Gastrocnemius medialis (tissue), 4 donors: ENCODE measurements at regions not wholly inside any gene's neighbourhood (a gene's known extent, or its start where the extent isn't known, plus 50 kb on each side); places are given as distances from the start of the nearest gene placed in this dataset.

Experiments
- ATAC-seq, 2 donors: fragments of 150-250 bp; one replicate each; pipeline ENCODE4 v1.9.1; 2016
- DNase-seq, 2 donors: peaks; one replicate each; pipeline ENCODE4 v3.0.0-alpha.2; 2019
- H3K27ac ChIP-seq, 4 donors: fragments of 200-600 bp; sonication (generic); 1 replicate in 1 of 4; 2 replicates in 3 of 4; pipeline ENCODE4 v1.5.1; 2016 to 2018; ENCODE audit warnings: mild to moderate bottlenecking in 2 of 4, moderate library complexity in 1 of 4
- H3K27me3 ChIP-seq, 3 donors: fragments of 200-600 bp; sonication (generic) in 2 of 3; 1 replicate in 1 of 3; 2 replicates in 2 of 3; pipeline versions ENCODE4 v1.5.1 to v1.6.0; 2016 to 2019; ENCODE audit warnings: mild to moderate bottlenecking in 1 of 3, moderate library complexity in 1 of 3
- H3K36me3 ChIP-seq, 2 donors: fragments of 200-600 bp; sonication (generic) in 1 of 2; one replicate each; pipeline ENCODE4 v1.5.1; 2017 to 2018
- H3K4me1 ChIP-seq, 2 donors: fragments of 200-600 bp; sonication (generic) in 1 of 2; one replicate each; pipeline ENCODE4 v1.5.1; 2016 to 2017; ENCODE audit warnings: mild to moderate bottlenecking in 2 of 2
- H3K4me3 ChIP-seq, 4 donors: fragments of 200-600 bp; sonication (generic) in 3 of 4; 1 replicate in 1 of 4; 2 replicates in 3 of 4; pipeline ENCODE4 v1.5.1; 2016 to 2019; ENCODE audit warnings: mild to moderate bottlenecking in 2 of 4
- H3K9me3 ChIP-seq, 3 donors: fragments of 200-600 bp; sonication (generic) in 2 of 3; 1 replicate in 1 of 3; 2 replicates in 2 of 3; pipeline ENCODE4 v1.5.1; 2016 to 2019
- CTCF ChIP-seq, 5 experiments: fragments of 450-650 bp in 3 of 5; fragments of 200-600 bp in 2 of 5; sonication (generic) in 2 of 5; IDR thresholded peaks in 4 of 5; conservative IDR thresholded peaks in 1 of 5; 1 replicate in 4 of 5; 2 replicates in 1 of 5; pipeline ENCODE4 v1.5.1; 2016 to 2019; ENCODE audit warnings: antibody characterized with exemption in 5 of 5, mild to moderate bottlenecking in 3 of 5, moderate library complexity in 3 of 5
- POLR2A ChIP-seq, 2 donors: fragments of 450-650 bp; IDR thresholded peaks; one replicate each; pipeline ENCODE4 v1.6.1; 2017; ENCODE audit warnings: antibody characterized with exemption in 2 of 2, mild to moderate bottlenecking in 2 of 2, moderate library complexity in 2 of 2
- in situ Hi-C, 4 donors: fragments of 200-750 bp; cut with MboI; loops; one replicate each; pipeline versions ENCODE4 v1.15.0 to v1.8.0; 2017; ENCODE audit warnings: low sequenced_read_pairs in 4 of 4
- intact Hi-C: fragments of 100-400 bp; cut with DNase I; formaldehyde crosslinking; loops from one replicate; pipeline ENCODE4 v1.15.1; 2023; ENCODE audit warnings: low total_unique reads

DNA sequence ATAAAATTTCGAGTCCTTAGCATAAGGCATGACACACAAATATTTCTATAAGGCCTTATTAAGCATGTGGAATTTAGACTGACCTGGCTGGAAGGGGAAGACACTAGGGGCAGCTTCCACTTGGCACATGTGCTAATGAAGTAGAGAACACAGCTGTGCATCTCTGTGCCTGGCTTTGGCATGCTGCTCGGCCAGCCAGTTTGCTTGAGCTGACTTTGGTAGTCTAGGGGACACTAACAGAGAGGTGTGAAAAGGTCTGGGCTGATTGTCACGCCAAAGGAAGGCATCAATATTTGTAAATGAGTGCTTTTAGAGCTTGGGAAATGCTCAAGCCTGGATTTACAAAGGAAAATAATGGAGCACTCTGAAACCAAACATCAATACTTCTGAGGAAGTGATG, 723.7 kb downstream of the PRELID2 start:
- TF ChIP-seq CTCF (IDR thresholded peaks at IDR 0.05 in 4 of 5, conservative IDR thresholded peaks at IDR 0.05 in 1 of 5) = no peak
- no peak for TF ChIP-seq POLR2A (IDR thresholded peaks at IDR 0.05)
- H3K4me1 ChIP-seq = no peaks in the 10 kb centered on the region
- ATAC-seq (no peak), DNase-seq (no peak)
- H3K36me3 ChIP-seq = no peaks in the 10 kb centered on the region
- intact Hi-C loops = no loop called here
- H3K9me3 ChIP-seq = no peaks in the 10 kb centered on the region
- in situ Hi-C loops = no loop called here
- no peaks in the 10 kb centered on the region for H3K27me3 ChIP-seq
- H3K27ac ChIP-seq = no peak overlapping the region
- H3K4me3 ChIP-seq = no peak overlapping the region

DNA sequence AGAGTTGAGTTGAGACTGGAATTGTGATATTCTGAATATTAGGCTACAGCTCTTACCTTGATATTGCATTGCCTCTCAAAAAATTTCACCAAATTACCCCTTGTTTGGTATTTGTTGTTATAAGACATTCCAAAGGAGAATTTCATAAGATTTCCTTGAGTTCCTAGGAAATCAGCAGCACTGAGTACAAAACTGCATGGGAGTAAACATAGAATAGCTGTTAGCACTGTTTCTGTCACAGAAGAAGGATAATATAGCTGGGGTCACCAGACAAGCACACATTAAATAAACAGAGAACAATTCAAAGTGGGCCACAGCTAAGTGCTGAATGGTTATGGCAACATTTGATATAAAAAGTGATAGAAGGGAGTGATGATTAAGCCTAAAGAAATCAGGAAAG, 724.3 kb downstream of the PRELID2 start:
- TF ChIP-seq POLR2A (IDR thresholded peaks at IDR 0.05) (no peak), CTCF (IDR thresholded peaks at IDR 0.05 in 4 of 5, conservative IDR thresholded peaks at IDR 0.05 in 1 of 5) (no peak)
- ATAC-seq (no peak), DNase-seq (no peak)
- Histone ChIP-seq H3K4me1 (no peaks in the 10 kb centered on the region), H3K9me3 (no peaks in the 10 kb centered on the region), H3K4me3 (no peak overlapping the region), H3K27ac (no peak overlapping the region), H3K27me3 (no peaks in the 10 kb centered on the region), H3K36me3 (no peaks in the 10 kb centered on the region)
- in situ Hi-C loops (no loop called here), intact Hi-C loops (no loop called here)

DNA sequence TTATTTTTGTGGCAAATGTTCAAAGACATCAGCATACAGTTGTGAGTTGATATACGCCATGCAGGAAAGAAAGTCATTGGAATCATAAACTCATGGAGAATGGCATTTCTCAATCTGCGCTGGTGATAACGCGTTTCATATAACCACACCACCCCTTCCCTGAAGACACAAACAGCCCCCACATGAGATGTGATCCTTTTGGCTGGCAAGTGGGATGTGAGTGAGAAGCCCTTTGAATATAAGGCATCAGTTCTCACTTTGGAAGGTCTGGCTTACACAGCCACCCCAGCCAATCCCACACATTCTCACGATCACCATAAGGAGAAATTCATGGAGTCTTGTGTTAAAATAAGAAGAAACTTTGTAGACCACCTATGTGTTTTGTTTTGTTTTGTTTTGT, 725.0 kb downstream of the PRELID2 start:
- Histone ChIP-seq H3K27ac (no peak overlapping the region), H3K27me3 (no peaks in the 10 kb centered on the region), H3K36me3 (no peaks in the 10 kb centered on the region), H3K9me3 (no peaks in the 10 kb centered on the region), H3K4me1 (no peaks in the 10 kb centered on the region), H3K4me3 (no peak overlapping the region)
- intact Hi-C loops = no loop called here
- no peak for ATAC-seq
- in situ Hi-C loops = no loop called here
- DNase-seq = no peak
- TF ChIP-seq CTCF (IDR thresholded peaks at IDR 0.05 in 4 of 5, conservative IDR thresholded peaks at IDR 0.05 in 1 of 5) (no peak), POLR2A (IDR thresholded peaks at IDR 0.05) (no peak)

- no peaks in the 10 kb centered on the region for H3K9me3 ChIP-seq
- H3K4me1 ChIP-seq = no peaks in the 10 kb centered on the region
- TF ChIP-seq POLR2A (IDR thresholded peaks at IDR 0.05) (no peak), CTCF (IDR thresholded peaks at IDR 0.05 in 4 of 5, conservative IDR thresholded peaks at IDR 0.05 in 1 of 5) (no peak)
- in situ Hi-C loops (no loop called here), intact Hi-C loops (no loop called here)
- no peaks in the 10 kb centered on the region for H3K36me3 ChIP-seq
- H3K4me3 ChIP-seq = no peak overlapping the region
- H3K27me3 ChIP-seq = no peaks in the 10 kb centered on the region
- H3K27ac ChIP-seq = no peak overlapping the region
- ATAC-seq (no peak), DNase-seq (no peak)
Observed at GRCh38 chr5:145105384-145105783, 729.8 kb downstream of the PRELID2 start.

GRCh38 chr5:145104106-145104505, 731.0 kb downstream of the PRELID2 start:
- no peaks in the 10 kb centered on the region for H3K4me1 ChIP-seq
- no peak for TF ChIP-seq POLR2A (IDR thresholded peaks at IDR 0.05)
- TF ChIP-seq CTCF (IDR thresholded peaks at IDR 0.05 in 4 of 5, conservative IDR thresholded peaks at IDR 0.05 in 1 of 5) = no peak
- H3K27me3 ChIP-seq = no peaks in the 10 kb centered on the region
- intact Hi-C loops = no loop called here
- no peaks in the 10 kb centered on the region for H3K9me3 ChIP-seq
- H3K27ac ChIP-seq = no peak overlapping the region
- H3K36me3 ChIP-seq = no peaks in the 10 kb centered on the region
- H3K4me3 ChIP-seq = no peak overlapping the region
- in situ Hi-C loops = no loop called here
- ATAC-seq (no peak), DNase-seq (no peak)
